ENCODE measurements at regions not wholly inside any gene's neighbourhood (a gene's known extent, or its start where the extent isn't known, plus 50 kb on each side); places are given as distances from the start of the nearest gene placed in this dataset.

DNA sequence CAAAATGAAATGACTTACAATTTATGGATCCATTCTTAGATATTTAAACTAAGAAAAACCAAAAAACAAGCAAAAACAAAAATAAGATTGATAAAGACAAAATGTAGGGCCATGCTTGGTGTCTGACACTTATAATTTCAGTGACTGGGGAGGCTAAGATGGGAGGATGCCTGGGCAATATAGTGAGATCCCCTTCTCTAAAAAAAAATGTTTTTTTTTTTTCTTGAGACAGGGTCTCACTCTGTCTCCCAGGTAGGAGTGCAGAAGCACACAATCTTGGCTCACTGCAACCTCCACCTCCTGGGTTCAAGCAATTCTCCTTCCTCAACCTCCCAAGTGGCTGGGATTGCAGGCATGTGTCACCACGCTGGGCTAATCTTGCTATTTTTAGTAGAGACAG is 92.4 kb downstream of the HFE start:
- Histone ChIP-seq H3K36me3 (ENCODE audit: control insufficient read depth, insufficient read depth, low read length) (no peaks in the 10 kb centered on the region), H3K9me3 (no peaks in the 10 kb centered on the region), H3K4me3 (ENCODE audit: low read depth, low read length) (no peak overlapping the region), H3K4me1 (no peaks in the 10 kb centered on the region), H3K27me3 (replicated peaks; ENCODE audit: control insufficient read depth, insufficient read depth, low read length) (no peaks in the 10 kb centered on the region)
- TF ChIP-seq, protein P1, sequence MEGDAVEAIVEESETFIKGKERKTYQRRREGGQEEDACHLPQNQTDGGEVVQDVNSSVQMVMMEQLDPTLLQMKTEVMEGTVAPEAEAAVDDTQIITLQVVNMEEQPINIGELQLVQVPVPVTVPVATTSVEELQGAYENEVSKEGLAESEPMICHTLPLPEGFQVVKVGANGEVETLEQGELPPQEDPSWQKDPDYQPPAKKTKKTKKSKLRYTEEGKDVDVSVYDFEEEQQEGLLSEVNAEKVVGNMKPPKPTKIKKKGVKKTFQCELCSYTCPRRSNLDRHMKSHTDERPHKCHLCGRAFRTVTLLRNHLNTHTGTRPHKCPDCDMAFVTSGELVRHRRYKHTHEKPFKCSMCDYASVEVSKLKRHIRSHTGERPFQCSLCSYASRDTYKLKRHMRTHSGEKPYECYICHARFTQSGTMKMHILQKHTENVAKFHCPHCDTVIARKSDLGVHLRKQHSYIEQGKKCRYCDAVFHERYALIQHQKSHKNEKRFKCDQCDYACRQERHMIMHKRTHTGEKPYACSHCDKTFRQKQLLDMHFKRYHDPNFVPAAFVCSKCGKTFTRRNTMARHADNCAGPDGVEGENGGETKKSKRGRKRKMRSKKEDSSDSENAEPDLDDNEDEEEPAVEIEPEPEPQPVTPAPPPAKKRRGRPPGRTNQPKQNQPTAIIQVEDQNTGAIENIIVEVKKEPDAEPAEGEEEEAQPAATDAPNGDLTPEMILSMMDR (IDR thresholded peaks at IDR 0.05; ENCODE audit: insufficient read depth in 1 of 2, low read depth in 1 of 2, low read length in 1 of 2, severe bottlenecking in 1 of 2, unreplicated experiment in 1 of 2), result no peak
- intact Hi-C loops (cut with micrococcal nuclease; ENCODE audit: unreplicated experiment), result no loop called here
- Mint-ChIP-seq H3K4me1 (ENCODE audit: low read depth, unreplicated experiment) (peaks cover 10% of the 10 kb centered on the region), H3K27me3 (ENCODE audit: insufficient read depth, unreplicated experiment) (no peaks in the 10 kb centered on the region), H3K9me3 (ENCODE audit: unreplicated experiment) (no peaks in the 10 kb centered on the region), H3K36me3 (ENCODE audit: insufficient read depth, unreplicated experiment) (peaks cover 21% of the 10 kb centered on the region), H3K4me3 (ENCODE audit: unreplicated experiment) (no peak overlapping the region), H3K27ac (ENCODE audit: unreplicated experiment) (no peak overlapping the region)
- no TSS peak for BruUV-seq (replicated peaks)
- POLR2A ChIA-PET, result no interaction called here
- CTCF ChIA-PET, result no interaction called here
- DNase-seq, result no peak

DNA sequence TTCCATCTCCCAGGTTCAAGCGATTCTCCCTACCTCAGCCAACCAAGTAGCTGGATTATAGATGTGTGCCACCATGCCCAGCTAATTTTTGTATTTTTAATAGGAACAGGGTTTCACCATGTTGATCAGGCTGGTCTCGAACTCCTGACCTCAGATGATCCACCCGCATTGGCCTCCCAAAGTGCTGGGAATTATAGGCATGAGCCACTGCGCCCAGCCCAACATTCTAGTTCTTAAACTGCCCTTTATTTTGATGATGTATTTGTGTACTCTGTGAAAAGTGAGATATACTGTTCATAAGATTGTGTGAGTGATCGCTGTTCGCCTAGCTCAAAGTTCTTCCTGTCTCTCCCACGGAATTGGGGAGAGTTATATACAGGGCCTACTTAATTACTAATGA is 93.1 kb downstream of the HFE start:
- ChIA-PET CTCF (no interaction called here), POLR2A (no interaction called here)
- Histone ChIP-seq H3K4me1 (no peaks in the 10 kb centered on the region), H3K4me3 (ENCODE audit: low read depth, low read length) (no peak overlapping the region), H3K36me3 (ENCODE audit: control insufficient read depth, insufficient read depth, low read length) (no peaks in the 10 kb centered on the region), H3K9me3 (no peaks in the 10 kb centered on the region), H3K27me3 (replicated peaks; ENCODE audit: control insufficient read depth, insufficient read depth, low read length) (no peaks in the 10 kb centered on the region)
- DNase-seq, result no peak
- no peak overlapping the region for H3K27ac Mint-ChIP-seq (ENCODE audit: unreplicated experiment)
- H3K4me3 Mint-ChIP-seq (ENCODE audit: unreplicated experiment), result no peak overlapping the region
- BruUV-seq (replicated peaks), result no TSS peak
- no peaks in the 10 kb centered on the region for H3K27me3 Mint-ChIP-seq (ENCODE audit: insufficient read depth, unreplicated experiment)
- TF ChIP-seq, protein P1 (IDR thresholded peaks at IDR 0.05; ENCODE audit: insufficient read depth in 1 of 2, low read depth in 1 of 2, low read length in 1 of 2, severe bottlenecking in 1 of 2, unreplicated experiment in 1 of 2), result no peak
- peaks cover 16% of the 10 kb centered on the region for H3K4me1 Mint-ChIP-seq (ENCODE audit: low read depth, unreplicated experiment)
- intact Hi-C loops (cut with micrococcal nuclease; ENCODE audit: unreplicated experiment), result no loop called here
- H3K9me3 Mint-ChIP-seq (ENCODE audit: unreplicated experiment), result no peaks in the 10 kb centered on the region
- H3K36me3 Mint-ChIP-seq (ENCODE audit: insufficient read depth, unreplicated experiment), result peaks cover 22% of the 10 kb centered on the region

DNA sequence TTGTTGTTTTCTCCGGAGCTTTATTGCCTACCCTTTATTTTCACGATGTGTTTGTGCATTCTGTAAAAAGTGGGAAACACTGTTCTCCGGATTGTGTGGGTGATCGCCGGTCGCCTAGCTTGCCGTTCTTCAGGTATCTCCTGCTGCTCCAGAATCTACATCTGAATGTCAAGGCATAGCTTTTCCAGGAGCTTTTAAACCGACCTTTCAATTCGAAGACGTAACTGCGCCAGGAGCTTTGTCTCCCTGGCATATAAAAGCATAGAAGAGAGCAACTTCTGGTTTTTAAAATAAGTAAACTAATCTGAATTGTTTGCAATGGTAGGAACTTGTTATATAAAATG is 96.0 kb downstream of the HFE start:
- TF ChIP-seq, protein P1 (IDR thresholded peaks at IDR 0.05; ENCODE audit: insufficient read depth in 1 of 2, low read depth in 1 of 2, low read length in 1 of 2, severe bottlenecking in 1 of 2, unreplicated experiment in 1 of 2), result no peak
- intact Hi-C loops (cut with micrococcal nuclease; ENCODE audit: unreplicated experiment), result no loop called here
- no peaks in the 10 kb centered on the region for H3K27me3 Mint-ChIP-seq (ENCODE audit: insufficient read depth, unreplicated experiment)
- peak overlapping the region; percentile 88 for H3K27ac Mint-ChIP-seq (ENCODE audit: unreplicated experiment)
- no TSS peak for BruUV-seq (replicated peaks)
- peaks cover 30% of the 10 kb centered on the region for H3K36me3 Mint-ChIP-seq (ENCODE audit: insufficient read depth, unreplicated experiment)
- POLR2A ChIA-PET, result interaction anchor here (0.5 to 3.5 kb wide), 14 partner anchors 9 to 157 kb away, joined by 3 to 46 read pairs (median 6); a partner anchor contains a TSS
- Histone ChIP-seq H3K27me3 (replicated peaks; ENCODE audit: control insufficient read depth, insufficient read depth, low read length) (no peaks in the 10 kb centered on the region), H3K4me3 (ENCODE audit: low read depth, low read length) (peak overlapping the region; percentile 12; the same call in 1 of the 2 replicates), H3K36me3 (ENCODE audit: control insufficient read depth, insufficient read depth, low read length) (no peaks in the 10 kb centered on the region), H3K9me3 (no peaks in the 10 kb centered on the region), H3K4me1 (peaks cover 3% of the 10 kb centered on the region; the same call in 1 of the 2 replicates)
- H3K4me1 Mint-ChIP-seq (ENCODE audit: low read depth, unreplicated experiment), result peaks cover 23% of the 10 kb centered on the region
- H3K4me3 Mint-ChIP-seq (ENCODE audit: unreplicated experiment), result peak overlapping the region; percentile 52
- CTCF ChIA-PET, result interaction anchor here (0.8 kb wide), 1 partner anchor 9 kb away, joined by 3 read pairs; no protein-coding TSS in a partner anchor
- H3K9me3 Mint-ChIP-seq (ENCODE audit: unreplicated experiment), result no peaks in the 10 kb centered on the region
- no peak for DNase-seq

All from Caco-2 (cell line).